HepG2 (cell line): ENCODE measurements at regions not wholly inside any gene's neighbourhood (a gene's known extent, or its start where the extent isn't known, plus 50 kb on each side); places are given as distances from the start of the nearest gene placed in this dataset.

Source experiments
- ATAC-seq: fragments of 200-7000 bp; cut with Tn5 transposase; 3 replicates; pipeline ENCODE4 v1.9.1; 2020; ENCODE audit warnings: mild to moderate bottlenecking, moderate library complexity
- BruUV-seq: library from RNA; stranded (reverse); fragments of 400-500 nt; replicated peaks from 2 replicates; lab custom pipeline; 2021; lab: Mats Ljungman, UMichigan
- CTCF ChIA-PET: fragments of 300-600 bp; formaldehyde crosslinking; extraction: SDS; loops from one replicate; lab custom pipeline; 2021; ENCODE audit warnings: low total read pairs, inconsistent platforms, low intra/inter-chr PET ratio; lab: Yijun Ruan, JAX
- POLR2A ChIA-PET: fragments of 350-600 bp; sonication (Branson Sonifier 250); formaldehyde crosslinking; loops from one replicate; lab custom pipeline; 2020; ENCODE audit warnings: antibody characterized with exemption, inconsistent platforms; lab: Yijun Ruan, JAX
- DNase-seq: peaks from one replicate; pipeline ENCODE4 v3.0.0-alpha.2; 2015; ENCODE audit warnings: low spot score
- FAIRE-seq: peaks from 3 replicates; lab custom pipeline; 2011; peaks lifted over from hg19 to GRCh38; lab: Jason Lieb, UNC
- H2AFZ ChIP-seq: one replicate; pipeline ENCODE4 v1.6.1; 2011; ENCODE audit warnings: low read length, inconsistent platforms
- H3K27ac ChIP-seq: fragments of 300-600 bp; 3 replicates; pipeline ENCODE4 v1.8.0; 2011; ENCODE audit warnings: mixed run types, mild to moderate bottlenecking, mixed read lengths, low read length, inconsistent platforms; ENCODE audit not compliant: insufficient read depth; ENCODE audit errors: extremely low read length
- H3K27me3 ChIP-seq, 2 experiments: fragments of 200-600 bp in 1 of 2; 2 replicates in 1 of 2; 3 replicates in 1 of 2; pipeline versions ENCODE4 v1.6.0 to v1.8.0; 2011; ENCODE audit warnings: low read length in 2 of 2, mild to moderate bottlenecking in 2 of 2, moderate library complexity in 2 of 2, inconsistent platforms in 1 of 2; ENCODE audit not compliant: insufficient read depth in 2 of 2, control insufficient read depth in 1 of 2
- H3K36me3 ChIP-seq, 2 experiments: fragments of 200-600 bp in 1 of 2; replicated peaks in 1 of 2; 2 replicates in 1 of 2; 3 replicates in 1 of 2; pipeline versions ENCODE4 v1.5.1 to v1.8.0; 2011; ENCODE audit warnings: low read length in 2 of 2, inconsistent platforms in 1 of 2; ENCODE audit not compliant: insufficient read depth in 2 of 2, control insufficient read depth in 1 of 2
- H3K4me1 ChIP-seq: 2 replicates; pipeline ENCODE4 v1.5.1; 2012; ENCODE audit warnings: low read length, inconsistent platforms; ENCODE audit not compliant: insufficient read depth
- H3K4me2 ChIP-seq: 2 replicates; pipeline ENCODE4 v1.6.0; 2011; ENCODE audit warnings: low read depth, low read length, inconsistent platforms
- H3K4me3 ChIP-seq, 3 experiments: fragments of 200-600 bp in 1 of 3; sonication (generic), shearing (Covaris generic) in 1 of 3; replicated peaks in 1 of 3; 2 replicates each; pipeline ENCODE4 v1.5.1; 2011 to 2016; ENCODE audit warnings: low read length in 3 of 3, inconsistent platforms in 2 of 3, low read depth in 2 of 3, mild to moderate bottlenecking in 2 of 3, control low read depth in 1 of 3, mixed read lengths in 1 of 3; ENCODE audit not compliant: insufficient read depth in 1 of 3
- H3K79me2 ChIP-seq: one replicate; pipeline ENCODE4 v1.6.1; 2011; ENCODE audit warnings: low read length, inconsistent platforms; ENCODE audit not compliant: insufficient read depth
- H3K9ac ChIP-seq: 2 replicates; pipeline ENCODE4 v1.6.0; 2011; ENCODE audit warnings: mild to moderate bottlenecking, low read depth, low read length, inconsistent platforms; ENCODE audit not compliant: insufficient read depth
- H3K9me3 ChIP-seq: 2 replicates; pipeline ENCODE4 v1.5.1; 2012; ENCODE audit warnings: mild to moderate bottlenecking, low read length
- H4K20me1 ChIP-seq: 2 replicates; pipeline ENCODE4 v1.6.0; 2011; ENCODE audit warnings: inconsistent platforms, mild to moderate bottlenecking, low read length, moderate library complexity; ENCODE audit not compliant: insufficient read depth
- GABPA ChIP-seq, 2 experiments: IDR thresholded peaks; 2 replicates each; pipeline ENCODE4 v1.6.1; 2011 to 2016; ENCODE audit warnings: low read depth in 2 of 2, low read length in 1 of 2, missing biosample characterization in 1 of 2, missing genetic modification characterization in 1 of 2
- KDM6A ChIP-seq: IDR thresholded peaks from 2 replicates; pipeline ENCODE4 v1.6.1; 2016; ENCODE audit warnings: low read depth
- MXI1 ChIP-seq: IDR thresholded peaks from 3 replicates; pipeline ENCODE4 v1.6.1; 2012; ENCODE audit warnings: low read depth, low read length, inconsistent platforms, borderline replicate concordance
- RFXANK ChIP-seq: IDR thresholded peaks from 2 replicates; pipeline ENCODE4 v1.6.1; 2016
- SIX4 ChIP-seq: sonication (generic); formaldehyde crosslinking; IDR thresholded peaks from 2 replicates; pipeline ENCODE4 v1.4.0; 2020; ENCODE audit warnings: missing genetic modification reagents
- TEAD2 ChIP-seq: sonication (generic); formaldehyde crosslinking; IDR thresholded peaks from 2 replicates; pipeline ENCODE4 v1.9.0; 2021; ENCODE audit warnings: missing genetic modification reagents
- YEATS4 ChIP-seq: sonication (generic); formaldehyde crosslinking; IDR thresholded peaks from 2 replicates; pipeline ENCODE4 v1.4.0; 2020; ENCODE audit warnings: missing genetic modification reagents, borderline replicate concordance
- ZIK1 ChIP-seq: sonication (generic); formaldehyde crosslinking; IDR thresholded peaks from 2 replicates; pipeline ENCODE4 v1.5.0; 2020; ENCODE audit warnings: mild to moderate bottlenecking, low read depth, missing genetic modification reagents, borderline replicate concordance
- ZNF253 ChIP-seq: sonication (generic); formaldehyde crosslinking; IDR thresholded peaks from 2 replicates; pipeline ENCODE4 v1.8.0; 2022; ENCODE audit warnings: mild to moderate bottlenecking, missing genetic modification reagents, borderline replicate concordance
- ZNF274 ChIP-seq: sonication (generic); formaldehyde crosslinking; IDR thresholded peaks from 2 replicates; pipeline ENCODE4 v1.5.1; 2020; ENCODE audit warnings: mild to moderate bottlenecking, missing genetic modification reagents
- ZNF441 ChIP-seq: sonication (generic); formaldehyde crosslinking; IDR thresholded peaks from 2 replicates; pipeline ENCODE4 v1.7.0; 2021; ENCODE audit warnings: missing genetic modification reagents, borderline replicate concordance
- ZNF781 ChIP-seq: sonication (generic); formaldehyde crosslinking; IDR thresholded peaks from 2 replicates; pipeline ENCODE4 v1.5.1; 2020; ENCODE audit warnings: borderline replicate concordance, mild to moderate bottlenecking, missing genetic modification reagents; ENCODE audit errors: not compliant biosample characterization
- ZSCAN31 ChIP-seq: sonication (generic); formaldehyde crosslinking; IDR thresholded peaks from 2 replicates; pipeline ENCODE4 v1.5.0; 2020; ENCODE audit warnings: low read depth, mild to moderate bottlenecking, missing genetic modification reagents
- WGBS: methylation state at CpG from one replicate; pipeline ENCODE4 v1.1.6; 2017; ENCODE audit warnings: low lambda C conversion rate; 5-methylcytosine and 5-hydroxymethylcytosine counted together
- in situ Hi-C: cut with HindIII; loops from 2 replicates; pipeline ENCODE4 v1.10.0; 2017; ENCODE audit warnings: low pct_unique_long_range_greater_than_20kb; ENCODE audit not compliant: extremely low pct_ligation_motif_present
- intact Hi-C: fragments of 100-400 bp; cut with micrococcal nuclease; formaldehyde crosslinking; loops from one replicate; pipeline ENCODE4 v1.10.0; 2022; ENCODE audit not compliant: unreplicated experiment
- TF ChIP-seq, protein P1 (sequence below): IDR thresholded peaks from 2 replicates; pipeline ENCODE4 v1.6.1; 2016; ENCODE audit warnings: mild to moderate bottlenecking

DNA sequence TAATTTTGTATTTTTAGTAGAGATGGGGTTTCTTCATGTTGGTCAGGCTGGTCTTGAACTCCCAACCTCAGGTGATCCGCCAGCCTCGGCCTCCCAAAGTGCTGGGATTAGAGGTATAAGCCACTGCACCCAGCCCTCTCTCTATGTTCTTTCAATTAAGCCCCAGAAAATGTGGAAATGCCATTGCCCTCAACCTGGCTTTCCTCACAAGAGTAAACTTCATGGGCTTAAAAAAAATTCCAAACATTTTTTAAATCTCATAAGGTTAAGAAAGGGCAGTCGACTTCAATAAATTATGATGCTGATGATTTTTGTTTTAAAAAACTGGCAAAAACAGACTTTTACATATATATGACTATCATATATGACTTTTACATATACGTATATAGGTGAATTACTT is 107.6 kb downstream of the TES start:
- Histone ChIP-seq H3K36me3 (no peaks in the 10 kb centered on the region), H3K4me2 (no peak overlapping the region), H3K4me1 (no peaks in the 10 kb centered on the region), H3K27ac (no peak overlapping the region), H3K4me3 (no peak overlapping the region), H3K9me3 (no peaks in the 10 kb centered on the region), H4K20me1 (no peaks in the 10 kb centered on the region), H3K79me2 (no peaks in the 10 kb centered on the region), H3K9ac (no peak overlapping the region), H3K27me3 (peaks cover 0 to 3% of the 10 kb centered on the region in 2 experiments; a peak in 1 of 5 replicates), H2AFZ (no peak overlapping the region)
- 29% methylated on average over 4 of the region's 4 CpGs for WGBS
- CTCF ChIA-PET = no interaction called here
- no peak for FAIRE-seq
- no peak for ATAC-seq
- no TSS peak for BruUV-seq
- in situ Hi-C loops = no loop called here
- intact Hi-C loops = no loop called here
- POLR2A ChIA-PET = no interaction called here
- TF ChIP-seq ZIK1 (CRISPR knock-in tag) (no peak), SIX4 (CRISPR knock-in tag) (no peak), ZNF274 (CRISPR knock-in tag) (no peak), ZNF253 (CRISPR knock-in tag) (no peak), ZSCAN31 (CRISPR knock-in tag) (no peak), ZNF441 (CRISPR knock-in tag) (no peak), MXI1 (no peak), GABPA (IDR thresholded peaks at IDR 0.05; ENCODE audit: low read depth, low read length) (no peak), GABPA (CRISPR knock-in tag; IDR thresholded peaks at IDR 0.05; ENCODE audit: low read depth) (no peak), RFXANK (CRISPR knock-in tag) (no peak), YEATS4 (CRISPR knock-in tag) (no peak), TEAD2 (CRISPR knock-in tag) (no peak), ZNF781 (CRISPR knock-in tag) (no peak), KDM6A (no peak)
- TF ChIP-seq, protein P1, sequence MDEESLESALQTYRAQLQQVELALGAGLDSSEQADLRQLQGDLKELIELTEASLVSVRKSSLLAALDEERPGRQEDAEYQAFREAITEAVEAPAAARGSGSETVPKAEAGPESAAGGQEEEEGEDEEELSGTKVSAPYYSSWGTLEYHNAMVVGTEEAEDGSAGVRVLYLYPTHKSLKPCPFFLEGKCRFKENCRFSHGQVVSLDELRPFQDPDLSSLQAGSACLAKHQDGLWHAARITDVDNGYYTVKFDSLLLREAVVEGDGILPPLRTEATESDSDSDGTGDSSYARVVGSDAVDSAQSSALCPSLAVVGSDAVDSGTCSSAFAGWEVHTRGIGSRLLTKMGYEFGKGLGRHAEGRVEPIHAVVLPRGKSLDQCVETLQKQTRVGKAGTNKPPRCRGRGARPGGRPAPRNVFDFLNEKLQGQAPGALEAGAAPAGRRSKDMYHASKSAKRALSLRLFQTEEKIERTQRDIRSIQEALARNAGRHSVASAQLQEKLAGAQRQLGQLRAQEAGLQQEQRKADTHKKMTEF (CRISPR knock-in tag) = no peak
- DNase-seq = no peak
